NCI-H2081 treated with DMSO at 0.1 percent for 48 hours (cell line): ENCODE measurements at regions not wholly inside any gene's neighbourhood (a gene's known extent, or its start where the extent isn't known, plus 50 kb on each side); places are given as distances from the start of the nearest gene placed in this dataset.
"Not testable (repeated sequence)": the region's sequence is repeated elsewhere in the genome, so short reads cannot be mapped to it uniquely, and the experiment has no call there.

Experiments
- DNase-seq: peaks from one replicate; lab custom pipeline; 2025; lab: John Stamatoyannopoulos, UW

- no peak for DNase-seq
Measured at GRCh38 chr15:89028036-89028435, 60.2 kb upstream of the ABHD2 start.

- DNase-seq: no peak
Measured at GRCh38 chr15:89030311-89030710, 57.9 kb upstream of the ABHD2 start.

GRCh38 chr15:89031637-89032285 is 56.5 kb upstream of the ABHD2 start:
- not testable (repeated sequence) for DNase-seq

GRCh38 chr15:89034305-89034704 is 54.0 kb upstream of the ABHD2 start:
- no peak for DNase-seq

- DNase-seq: no peak
Measured at GRCh38 chr15:89035150-89035549, 53.1 kb upstream of the ABHD2 start.

- DNase-seq: no peak
Measured at GRCh38 chr15:89035658-89036057, 52.6 kb upstream of the ABHD2 start.

- no peak for DNase-seq
Measured at GRCh38 chr15:89038146-89038545, 50.1 kb upstream of the ABHD2 start.
